Liver (tissue), 8 donors: ENCODE measurements at regions not wholly inside any gene's neighbourhood (a gene's known extent, or its start where the extent isn't known, plus 50 kb on each side); places are given as distances from the start of the nearest gene placed in this dataset.

Source experiments
- DNase-seq: peaks from one replicate; pipeline ENCODE4 v3.0.0-alpha.2; 2017; ENCODE audit warnings: low spot score
- H3K27ac ChIP-seq, 2 donors: one replicate each; pipeline ENCODE4 v1.7.0; 2013; ENCODE audit warnings: inconsistent platforms in 2 of 2, low read length in 2 of 2, control low read depth in 1 of 2, low read depth in 1 of 2, mild to moderate bottlenecking in 1 of 2
- H3K27me3 ChIP-seq, 4 donors: one replicate each; pipeline versions ENCODE4 v1.6.1 to v1.7.0; 2013; ENCODE audit warnings: low read length in 3 of 4, inconsistent platforms in 1 of 4, mild to moderate bottlenecking in 1 of 4, moderate library complexity in 1 of 4; ENCODE audit not compliant: control insufficient read depth in 4 of 4, insufficient read depth in 4 of 4
- H3K36me3 ChIP-seq, 4 donors: one replicate each; pipeline versions ENCODE4 v1.6.1 to v1.7.0; 2013; ENCODE audit warnings: low read length in 3 of 4, mild to moderate bottlenecking in 3 of 4, low read depth in 1 of 4, moderate library complexity in 1 of 4; ENCODE audit not compliant: control insufficient read depth in 4 of 4, insufficient read depth in 3 of 4
- H3K4me1 ChIP-seq, 4 donors: one replicate each; pipeline versions ENCODE4 v1.6.1 to v1.7.0; 2013; ENCODE audit warnings: low read length in 3 of 4, mild to moderate bottlenecking in 3 of 4, moderate library complexity in 1 of 4; ENCODE audit not compliant: control insufficient read depth in 4 of 4, insufficient read depth in 4 of 4
- H3K4me3 ChIP-seq, 3 donors: one replicate each; pipeline versions ENCODE4 v1.6.1 to v1.7.0; 2013; ENCODE audit warnings: low read length in 3 of 3, control low read depth in 1 of 3, low read depth in 1 of 3, mild to moderate bottlenecking in 1 of 3
- H3K9ac ChIP-seq, 2 donors: one replicate each; pipeline ENCODE4 v1.7.0; 2013; ENCODE audit warnings: low read length in 2 of 2, mild to moderate bottlenecking in 2 of 2, moderate library complexity in 2 of 2, control low read depth in 1 of 2, low read depth in 1 of 2
- H3K9me3 ChIP-seq, 4 donors: one replicate each; pipeline versions ENCODE4 v1.6.1 to v1.7.0; 2013; ENCODE audit warnings: low read length in 3 of 4; ENCODE audit not compliant: control insufficient read depth in 4 of 4
- EGR1 ChIP-seq, 2 donors: IDR thresholded peaks; 2 replicates each; pipeline ENCODE4 v1.6.1; 2016 to 2018; ENCODE audit warnings: antibody characterized with exemption in 2 of 2, low read depth in 2 of 2
- FOXA1 ChIP-seq: IDR thresholded peaks from 2 replicates; pipeline ENCODE4 v1.6.1; 2016; ENCODE audit warnings: antibody characterized with exemption
- FOXA2 ChIP-seq: IDR thresholded peaks from 2 replicates; pipeline ENCODE4 v1.6.1; 2016; ENCODE audit warnings: antibody characterized with exemption
- GABPA ChIP-seq, 2 donors: IDR thresholded peaks in 1 of 2; conservative IDR thresholded peaks in 1 of 2; 2 replicates each; pipeline ENCODE4 v1.6.1; 2016; ENCODE audit warnings: antibody characterized with exemption in 2 of 2, mild to moderate bottlenecking in 1 of 2, moderate library complexity in 1 of 2
- HNF4A ChIP-seq, 2 donors: conservative IDR thresholded peaks; 2 replicates each; pipeline ENCODE4 v1.6.1; 2016; ENCODE audit warnings: antibody characterized with exemption in 2 of 2, mild to moderate bottlenecking in 2 of 2
- HNF4G ChIP-seq: IDR thresholded peaks from 2 replicates; pipeline ENCODE4 v1.6.1; 2016; ENCODE audit warnings: antibody characterized with exemption
- JUND ChIP-seq, 2 donors: IDR thresholded peaks; 2 replicates each; pipeline ENCODE4 v1.6.1; 2016; ENCODE audit warnings: antibody characterized with exemption in 2 of 2
- NR2F2 ChIP-seq: IDR thresholded peaks from 2 replicates; pipeline ENCODE4 v1.6.1; 2016; ENCODE audit warnings: antibody characterized with exemption
- RAD21 ChIP-seq, 2 donors: IDR thresholded peaks; 2 replicates each; pipeline ENCODE4 v1.6.1; 2016; ENCODE audit warnings: antibody characterized with exemption in 2 of 2, mild to moderate bottlenecking in 2 of 2
- RXRA ChIP-seq, 2 donors: IDR thresholded peaks; 2 replicates each; pipeline ENCODE4 v1.6.1; 2017 to 2018; ENCODE audit warnings: antibody characterized with exemption in 2 of 2, mild to moderate bottlenecking in 1 of 2
- SP1 ChIP-seq: IDR thresholded peaks from 2 replicates; pipeline ENCODE4 v1.6.1; 2018; ENCODE audit warnings: antibody characterized with exemption, mild to moderate bottlenecking
- TAF1 ChIP-seq: conservative IDR thresholded peaks from 2 replicates; pipeline ENCODE4 v1.6.1; 2016; ENCODE audit warnings: antibody characterized with exemption, mild to moderate bottlenecking
- YY1 ChIP-seq: IDR thresholded peaks from 2 replicates; pipeline ENCODE4 v1.6.1; 2016; ENCODE audit warnings: antibody characterized with exemption, mild to moderate bottlenecking
- WGBS: extraction: QIAGEN DNeasy Blood & Tissue Kit; methylation state at CpG from one replicate; pipeline ENCODE4 v1.1.7; 2013; 5-methylcytosine and 5-hydroxymethylcytosine counted together
- TF ChIP-seq, protein P1 (sequence below): fragments of 150-350 bp; IDR thresholded peaks from 2 replicates; pipeline ENCODE4 v1.5.1; 2017; ENCODE audit warnings: improper control_type of control experiment, low read depth, low read length; ENCODE audit not compliant: missing input control
- TF ChIP-seq, protein P2 (sequence below): IDR thresholded peaks from 2 replicates; pipeline ENCODE4 v1.6.1; 2016; ENCODE audit warnings: antibody characterized with exemption, mild to moderate bottlenecking
- TF ChIP-seq, protein P3 (sequence below): IDR thresholded peaks from 2 replicates; pipeline ENCODE4 v1.6.1; 2016; ENCODE audit warnings: antibody characterized with exemption
- TF ChIP-seq, protein P4 (sequence below): IDR thresholded peaks from 2 replicates; pipeline ENCODE4 v1.6.1; 2016; ENCODE audit warnings: antibody characterized with exemption
- TF ChIP-seq, protein P5 (sequence below): IDR thresholded peaks from 2 replicates; pipeline ENCODE4 v1.6.1; 2016; ENCODE audit warnings: antibody characterized with exemption
- donor health status: healthy.
- donor health status: healthy.
- donor health status: healthy.
- donor health status: healthy.
- donor health status: healthy.

DNA sequence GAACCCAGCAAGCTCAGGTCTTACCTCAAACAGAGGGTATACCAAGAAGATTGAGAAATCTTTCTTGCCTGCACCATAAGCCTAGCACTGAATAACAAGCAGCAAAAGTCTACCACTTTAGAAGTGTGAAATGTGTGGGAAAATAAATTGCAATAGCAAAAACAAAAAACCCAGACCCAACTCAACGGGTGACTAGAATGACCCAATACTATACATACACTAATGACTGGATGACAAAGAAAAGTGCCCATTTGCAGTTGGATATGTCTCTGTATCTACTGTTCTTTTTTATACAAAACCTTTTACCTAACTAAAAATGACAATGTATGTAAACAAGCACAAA, 950.6 kb downstream of the TRIB2 start:
- Histone ChIP-seq H3K4me3 (no peak overlapping the region), H3K9me3 (peaks cover 0 to 3% (median 0%) of the 10 kb centered on the region in 4 donors), H3K27me3 (no peaks in the 10 kb centered on the region), H3K4me1 (no peaks in the 10 kb centered on the region), H3K27ac (no peak overlapping the region), H3K9ac (no peak overlapping the region), H3K36me3 (no peaks in the 10 kb centered on the region)
- TF ChIP-seq RAD21 (IDR thresholded peaks at IDR 0.05) (no peak), HNF4G (no peak), TAF1 (no peak), GABPA (IDR thresholded peaks at IDR 0.05 in 1 of 2, conservative IDR thresholded peaks at IDR 0.05 in 1 of 2) (no peak), YY1 (no peak), HNF4A (conservative IDR thresholded peaks at IDR 0.05) (no peak), EGR1 (IDR thresholded peaks at IDR 0.05; ENCODE audit: low read depth in 2 of 2) (no peak), FOXA1 (no peak), RXRA (IDR thresholded peaks at IDR 0.05) (no peak), FOXA2 (no peak), SP1 (no peak), NR2F2 (no peak)
- TF ChIP-seq, protein P1, sequence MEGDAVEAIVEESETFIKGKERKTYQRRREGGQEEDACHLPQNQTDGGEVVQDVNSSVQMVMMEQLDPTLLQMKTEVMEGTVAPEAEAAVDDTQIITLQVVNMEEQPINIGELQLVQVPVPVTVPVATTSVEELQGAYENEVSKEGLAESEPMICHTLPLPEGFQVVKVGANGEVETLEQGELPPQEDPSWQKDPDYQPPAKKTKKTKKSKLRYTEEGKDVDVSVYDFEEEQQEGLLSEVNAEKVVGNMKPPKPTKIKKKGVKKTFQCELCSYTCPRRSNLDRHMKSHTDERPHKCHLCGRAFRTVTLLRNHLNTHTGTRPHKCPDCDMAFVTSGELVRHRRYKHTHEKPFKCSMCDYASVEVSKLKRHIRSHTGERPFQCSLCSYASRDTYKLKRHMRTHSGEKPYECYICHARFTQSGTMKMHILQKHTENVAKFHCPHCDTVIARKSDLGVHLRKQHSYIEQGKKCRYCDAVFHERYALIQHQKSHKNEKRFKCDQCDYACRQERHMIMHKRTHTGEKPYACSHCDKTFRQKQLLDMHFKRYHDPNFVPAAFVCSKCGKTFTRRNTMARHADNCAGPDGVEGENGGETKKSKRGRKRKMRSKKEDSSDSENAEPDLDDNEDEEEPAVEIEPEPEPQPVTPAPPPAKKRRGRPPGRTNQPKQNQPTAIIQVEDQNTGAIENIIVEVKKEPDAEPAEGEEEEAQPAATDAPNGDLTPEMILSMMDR = no peak
- TF ChIP-seq, protein P2, sequence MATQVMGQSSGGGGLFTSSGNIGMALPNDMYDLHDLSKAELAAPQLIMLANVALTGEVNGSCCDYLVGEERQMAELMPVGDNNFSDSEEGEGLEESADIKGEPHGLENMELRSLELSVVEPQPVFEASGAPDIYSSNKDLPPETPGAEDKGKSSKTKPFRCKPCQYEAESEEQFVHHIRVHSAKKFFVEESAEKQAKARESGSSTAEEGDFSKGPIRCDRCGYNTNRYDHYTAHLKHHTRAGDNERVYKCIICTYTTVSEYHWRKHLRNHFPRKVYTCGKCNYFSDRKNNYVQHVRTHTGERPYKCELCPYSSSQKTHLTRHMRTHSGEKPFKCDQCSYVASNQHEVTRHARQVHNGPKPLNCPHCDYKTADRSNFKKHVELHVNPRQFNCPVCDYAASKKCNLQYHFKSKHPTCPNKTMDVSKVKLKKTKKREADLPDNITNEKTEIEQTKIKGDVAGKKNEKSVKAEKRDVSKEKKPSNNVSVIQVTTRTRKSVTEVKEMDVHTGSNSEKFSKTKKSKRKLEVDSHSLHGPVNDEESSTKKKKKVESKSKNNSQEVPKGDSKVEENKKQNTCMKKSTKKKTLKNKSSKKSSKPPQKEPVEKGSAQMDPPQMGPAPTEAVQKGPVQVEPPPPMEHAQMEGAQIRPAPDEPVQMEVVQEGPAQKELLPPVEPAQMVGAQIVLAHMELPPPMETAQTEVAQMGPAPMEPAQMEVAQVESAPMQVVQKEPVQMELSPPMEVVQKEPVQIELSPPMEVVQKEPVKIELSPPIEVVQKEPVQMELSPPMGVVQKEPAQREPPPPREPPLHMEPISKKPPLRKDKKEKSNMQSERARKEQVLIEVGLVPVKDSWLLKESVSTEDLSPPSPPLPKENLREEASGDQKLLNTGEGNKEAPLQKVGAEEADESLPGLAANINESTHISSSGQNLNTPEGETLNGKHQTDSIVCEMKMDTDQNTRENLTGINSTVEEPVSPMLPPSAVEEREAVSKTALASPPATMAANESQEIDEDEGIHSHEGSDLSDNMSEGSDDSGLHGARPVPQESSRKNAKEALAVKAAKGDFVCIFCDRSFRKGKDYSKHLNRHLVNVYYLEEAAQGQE = no peak
- TF ChIP-seq, protein P3, sequence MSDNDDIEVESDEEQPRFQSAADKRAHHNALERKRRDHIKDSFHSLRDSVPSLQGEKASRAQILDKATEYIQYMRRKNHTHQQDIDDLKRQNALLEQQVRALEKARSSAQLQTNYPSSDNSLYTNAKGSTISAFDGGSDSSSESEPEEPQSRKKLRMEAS = no peak
- TF ChIP-seq, protein P4, sequence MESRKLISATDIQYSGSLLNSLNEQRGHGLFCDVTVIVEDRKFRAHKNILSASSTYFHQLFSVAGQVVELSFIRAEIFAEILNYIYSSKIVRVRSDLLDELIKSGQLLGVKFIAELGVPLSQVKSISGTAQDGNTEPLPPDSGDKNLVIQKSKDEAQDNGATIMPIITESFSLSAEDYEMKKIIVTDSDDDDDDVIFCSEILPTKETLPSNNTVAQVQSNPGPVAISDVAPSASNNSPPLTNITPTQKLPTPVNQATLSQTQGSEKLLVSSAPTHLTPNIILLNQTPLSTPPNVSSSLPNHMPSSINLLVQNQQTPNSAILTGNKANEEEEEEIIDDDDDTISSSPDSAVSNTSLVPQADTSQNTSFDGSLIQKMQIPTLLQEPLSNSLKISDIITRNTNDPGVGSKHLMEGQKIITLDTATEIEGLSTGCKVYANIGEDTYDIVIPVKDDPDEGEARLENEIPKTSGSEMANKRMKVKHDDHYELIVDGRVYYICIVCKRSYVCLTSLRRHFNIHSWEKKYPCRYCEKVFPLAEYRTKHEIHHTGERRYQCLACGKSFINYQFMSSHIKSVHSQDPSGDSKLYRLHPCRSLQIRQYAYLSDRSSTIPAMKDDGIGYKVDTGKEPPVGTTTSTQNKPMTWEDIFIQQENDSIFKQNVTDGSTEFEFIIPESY = no peak
- 71% methylated on average over 1 of the region's 1 CpG for WGBS
- no peak for DNase-seq

DNA sequence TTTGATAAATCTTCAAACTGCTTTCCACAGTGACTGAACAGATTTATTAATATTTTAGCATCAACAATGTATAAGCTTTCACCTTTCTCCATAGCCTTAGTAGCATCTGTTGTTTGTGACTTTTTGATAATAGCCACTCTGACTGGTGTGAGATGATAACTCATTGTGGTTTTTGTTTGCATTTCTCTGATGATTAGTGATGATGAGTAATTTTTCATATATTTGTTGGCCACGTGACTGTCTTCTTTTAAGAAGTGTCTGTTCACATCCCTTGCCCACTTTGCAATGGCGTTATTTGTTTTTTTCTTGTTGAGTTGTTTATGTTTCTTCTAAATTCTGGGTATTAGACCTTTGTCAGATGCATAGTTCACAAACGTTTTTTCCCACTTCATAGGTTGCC, 952.9 kb downstream of the TRIB2 start:
- Histone ChIP-seq H3K27ac (no peak overlapping the region), H3K4me3 (no peak overlapping the region), H3K27me3 (no peaks in the 10 kb centered on the region), H3K36me3 (no peaks in the 10 kb centered on the region), H3K9ac (no peak overlapping the region), H3K9me3 (peaks cover 0 to 3% (median 0%) of the 10 kb centered on the region in 4 donors), H3K4me1 (no peaks in the 10 kb centered on the region)
- WGBS = 39% methylated on average over 3 of the region's 3 CpGs
- DNase-seq = no peak
- TF ChIP-seq, protein P4 = no peak
- TF ChIP-seq RAD21 (IDR thresholded peaks at IDR 0.05) = no peak
- TF ChIP-seq HNF4A (conservative IDR thresholded peaks at IDR 0.05) = no peak
- no peak for TF ChIP-seq TAF1
- TF ChIP-seq, protein P5, sequence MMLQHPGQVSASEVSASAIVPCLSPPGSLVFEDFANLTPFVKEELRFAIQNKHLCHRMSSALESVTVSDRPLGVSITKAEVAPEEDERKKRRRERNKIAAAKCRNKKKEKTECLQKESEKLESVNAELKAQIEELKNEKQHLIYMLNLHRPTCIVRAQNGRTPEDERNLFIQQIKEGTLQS = no peak
- no peak for TF ChIP-seq RXRA (IDR thresholded peaks at IDR 0.05)
- no peak for TF ChIP-seq YY1
- TF ChIP-seq, protein P3 = no peak
- TF ChIP-seq, protein P2 = no peak
- no peak for TF ChIP-seq HNF4G
- no peak for TF ChIP-seq FOXA2
- TF ChIP-seq JUND (IDR thresholded peaks at IDR 0.05) = no peak
- TF ChIP-seq SP1 = no peak
